Left lung (tissue), 4 donors: ENCODE measurements at regions not wholly inside any gene's neighbourhood (a gene's known extent, or its start where the extent isn't known, plus 50 kb on each side); places are given as distances from the start of the nearest gene placed in this dataset.

Experiments used
- ATAC-seq: fragments of 200-7000 bp; cut with Tn5 transposase; one replicate; pipeline ENCODE4 v1.9.1; 2020; ENCODE audit warnings: moderate library complexity
- DNase-seq, 4 donors: peaks; one replicate each; pipeline ENCODE4 v3.0.0-alpha.2; 2013 to 2020
- H3K27ac ChIP-seq, 2 donors: fragments of 200-600 bp; sonication (generic) in 1 of 2; one replicate each; pipeline versions ENCODE4 v1.5.0 to v1.8.0; 2020 to 2021
- H3K27me3 ChIP-seq, 2 donors: fragments of 200-600 bp; sonication (generic) in 1 of 2; one replicate each; pipeline versions ENCODE4 v1.5.0 to v1.8.0; 2020 to 2021
- H3K36me3 ChIP-seq, 2 donors: fragments of 200-600 bp; sonication (generic) in 1 of 2; one replicate each; pipeline versions ENCODE4 v1.5.0 to v1.8.0; 2020 to 2021
- H3K4me1 ChIP-seq, 2 donors: fragments of 200-600 bp; one replicate each; pipeline ENCODE4 v1.8.0; 2021
- H3K4me3 ChIP-seq, 2 donors: fragments of 200-600 bp; sonication (generic) in 1 of 2; one replicate each; pipeline versions ENCODE4 v1.5.0 to v1.8.0; 2020 to 2021; ENCODE audit warnings: mild to moderate bottlenecking in 1 of 2
- H3K9me3 ChIP-seq, 2 donors: fragments of 200-600 bp; sonication (generic) in 1 of 2; one replicate each; pipeline versions ENCODE4 v1.5.0 to v1.8.0; 2020 to 2021
- CTCF ChIP-seq, 2 donors: fragments of 200-600 bp; sonication (generic) in 1 of 2; IDR thresholded peaks; one replicate each; pipeline versions ENCODE4 v1.5.0 to v1.8.0; 2021; ENCODE audit warnings: antibody characterized with exemption in 2 of 2
- intact Hi-C, 2 donors: fragments of 100-400 bp; cut with DNase I; formaldehyde crosslinking; loops; one replicate each; pipeline versions ENCODE4 v1.11.2 to v1.14.2; 2022
- donor health status: DM: no; HTN: yes; CAD: no.
- donor health status: DM: no; HTN: no; CAD: no.

- intact Hi-C loops: no loop called here
Measured at GRCh38 chrX:4741024-4741423, 1027.6 kb upstream of the PRKX start.

GRCh38 chrX:4735299-4735698 is 1021.9 kb upstream of the PRKX start:
- Histone ChIP-seq H3K4me1 (no peaks in the 10 kb centered on the region), H3K27ac (no peak overlapping the region), H3K27me3 (no peaks in the 10 kb centered on the region), H3K36me3 (no peaks in the 10 kb centered on the region), H3K9me3 (no peaks in the 10 kb centered on the region), H3K4me3 (no peak overlapping the region)
- no peak for TF ChIP-seq CTCF (IDR thresholded peaks at IDR 0.05)
- DNase-seq (no peak), ATAC-seq (no peak)
- intact Hi-C loops: no loop called here

More at GRCh38 chrX:4741024-4741423, 1027.6 kb upstream of the PRKX start:
- Histone ChIP-seq H3K4me1 (no peaks in the 10 kb centered on the region), H3K4me3 (no peak overlapping the region), H3K36me3 (no peaks in the 10 kb centered on the region), H3K9me3 (no peaks in the 10 kb centered on the region), H3K27me3 (no peaks in the 10 kb centered on the region), H3K27ac (no peak overlapping the region)
- TF ChIP-seq CTCF (IDR thresholded peaks at IDR 0.05): no peak
- ATAC-seq (no peak), DNase-seq (no peak)

GRCh38 chrX:4710618-4711433 is 997.4 kb upstream of the PRKX start:
- no peak for TF ChIP-seq CTCF (IDR thresholded peaks at IDR 0.05)
- DNase-seq: no peak
- Histone ChIP-seq H3K4me1 (no peaks in the 10 kb centered on the region), H3K36me3 (no peaks in the 10 kb centered on the region), H3K27ac (no peak overlapping the region), H3K27me3 (no peaks in the 10 kb centered on the region), H3K4me3 (no peak overlapping the region), H3K9me3 (peaks cover 0 to 2% of the 10 kb centered on the region in 2 donors)
- intact Hi-C loops: no loop called here
- ATAC-seq: no peak

- ATAC-seq (no peak), DNase-seq (no peak)
- no peaks in the 10 kb centered on the region for H3K27me3 ChIP-seq
- H3K4me1 ChIP-seq: no peaks in the 10 kb centered on the region
- intact Hi-C loops: no loop called here
- H3K36me3 ChIP-seq: no peaks in the 10 kb centered on the region
- no peak overlapping the region for H3K4me3 ChIP-seq
- H3K27ac ChIP-seq: no peak overlapping the region
- TF ChIP-seq CTCF (IDR thresholded peaks at IDR 0.05): no peak
- peaks cover 0 to 2% of the 10 kb centered on the region in 2 donors for H3K9me3 ChIP-seq
Measured at GRCh38 chrX:4708970-4709760, 995.7 kb upstream of the PRKX start.

- intact Hi-C loops: no loop called here
Measured at GRCh38 chrX:4706961-4707360, 993.5 kb upstream of the PRKX start.

More at GRCh38 chrX:4706961-4707360, 993.5 kb upstream of the PRKX start:
- Histone ChIP-seq H3K4me1 (no peaks in the 10 kb centered on the region), H3K27me3 (no peaks in the 10 kb centered on the region), H3K27ac (no peak overlapping the region), H3K4me3 (no peak overlapping the region), H3K36me3 (no peaks in the 10 kb centered on the region), H3K9me3 (peaks cover 0 to 2% of the 10 kb centered on the region in 2 donors)
- DNase-seq (no peak), ATAC-seq (no peak)
- TF ChIP-seq CTCF (IDR thresholded peaks at IDR 0.05): no peak
